ENCODE measurements at regions not wholly inside any gene's neighbourhood (a gene's known extent, or its start where the extent isn't known, plus 50 kb on each side); places are given as distances from the start of the nearest gene placed in this dataset.
A peak's percentile ranks its signal among the peaks of the same experiment; 100 is the strongest.
"Not testable (repeated sequence)": the region's sequence is repeated elsewhere in the genome, so short reads cannot be mapped to it uniquely, and the experiment has no call there.

DNA sequence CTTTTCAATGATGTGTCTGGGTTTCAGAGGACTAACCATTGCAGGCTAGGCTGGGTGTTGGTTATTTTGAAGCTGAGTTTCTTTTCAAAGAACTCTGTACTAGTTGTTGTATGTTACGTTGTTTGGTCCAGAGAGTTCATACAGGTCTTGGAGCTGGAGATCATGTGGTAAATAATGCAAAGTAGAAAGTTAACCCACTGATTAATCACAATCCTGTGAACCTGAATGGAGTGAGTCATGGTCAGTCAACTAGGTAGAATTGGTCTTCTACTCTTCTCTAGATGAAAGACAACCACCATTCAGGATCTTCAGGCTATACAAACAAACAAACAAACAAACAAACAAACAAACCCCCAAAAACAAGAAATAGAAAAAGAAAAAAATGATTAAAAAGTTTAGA, 388.9 kb upstream of the ACTBL2 start:
- no peak for DNase-seq

DNA sequence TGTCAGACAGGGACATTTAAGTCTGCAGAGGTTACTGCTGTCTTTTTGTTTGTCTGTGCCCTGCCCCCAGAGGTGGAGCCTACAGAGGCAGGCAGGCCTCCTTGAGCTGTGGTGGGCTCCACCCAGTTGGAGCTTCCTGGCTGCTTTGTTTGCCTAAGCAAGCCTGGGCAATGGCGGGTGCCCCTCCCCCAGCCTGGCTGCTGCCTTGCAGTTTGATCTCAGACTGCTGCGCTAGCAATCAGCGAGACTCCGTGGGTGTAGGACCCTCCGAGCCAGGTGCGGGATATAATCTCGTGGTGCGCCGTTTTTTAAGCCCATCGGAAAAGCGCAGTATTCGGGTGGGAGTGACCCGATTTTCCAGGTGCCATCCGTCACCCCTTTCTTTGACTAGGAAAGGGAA, 387.7 kb upstream of the ACTBL2 start:
- DNase-seq: not testable (repeated sequence)

DNA sequence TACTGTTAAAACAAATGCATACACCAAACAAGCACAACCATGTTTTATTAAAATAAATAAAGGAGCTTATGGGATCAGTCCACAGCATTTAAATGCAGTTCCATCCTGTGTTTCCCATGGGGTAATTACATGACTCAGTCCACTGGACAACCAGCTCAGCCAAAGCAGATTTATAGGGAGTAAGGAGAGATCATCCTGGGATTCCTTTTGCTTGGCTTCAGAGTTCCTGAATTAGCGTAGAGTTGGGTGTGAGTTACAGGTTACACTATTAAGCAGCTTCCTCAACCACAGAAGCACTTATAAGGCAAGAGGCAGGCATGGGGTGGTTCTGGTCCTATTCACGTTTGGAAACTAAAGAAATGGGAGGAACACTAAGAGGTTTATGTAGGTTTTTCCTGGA, 381.1 kb upstream of the ACTBL2 start:
- DNase-seq: peak; percentile 79

DNA sequence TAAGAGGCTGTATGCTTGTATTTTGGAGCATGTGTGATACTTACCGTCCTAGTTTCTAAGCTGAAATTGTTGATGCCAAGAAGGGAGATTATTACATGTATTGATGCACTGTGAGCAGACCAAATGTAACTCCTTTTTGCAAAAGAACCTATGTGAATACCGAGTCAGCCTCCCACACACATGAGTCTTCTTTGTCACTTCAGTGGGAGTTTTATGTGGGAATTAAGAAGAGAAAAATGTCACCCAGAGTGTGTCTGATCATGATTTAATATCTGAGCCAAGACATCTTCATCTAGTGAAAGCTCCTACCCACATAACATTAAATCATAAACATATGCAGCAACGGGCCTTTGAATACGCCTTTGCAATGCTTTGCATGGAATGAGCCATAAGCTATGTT, 380.3 kb upstream of the ACTBL2 start:
- DNase-seq: peak; percentile 79

DNA sequence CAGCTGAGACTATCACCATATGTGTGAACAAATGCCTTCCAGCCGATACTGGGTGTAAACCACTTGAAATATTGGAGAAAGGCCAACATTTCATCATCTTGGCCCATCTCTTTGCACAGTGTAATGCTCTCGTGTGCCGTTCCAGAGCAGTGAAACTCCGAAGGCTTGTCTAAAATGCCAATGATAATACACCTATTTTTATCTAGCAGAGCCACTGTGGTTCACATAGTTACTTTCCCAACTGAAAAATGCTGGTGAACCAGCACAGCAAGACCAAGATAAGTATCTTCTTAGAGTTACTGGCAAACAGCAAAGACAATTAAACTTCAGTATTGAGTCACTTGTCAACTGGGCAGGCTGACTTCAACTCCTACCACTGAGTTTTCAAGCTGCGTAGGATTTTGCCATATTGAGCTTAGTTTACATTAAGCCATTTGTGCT, 379.9 kb upstream of the ACTBL2 start:
- peak; percentile 72 for DNase-seq

GRCh38 chr5:57859626-57860025, 377.0 kb upstream of the ACTBL2 start:
- DNase-seq: no peak

DNA sequence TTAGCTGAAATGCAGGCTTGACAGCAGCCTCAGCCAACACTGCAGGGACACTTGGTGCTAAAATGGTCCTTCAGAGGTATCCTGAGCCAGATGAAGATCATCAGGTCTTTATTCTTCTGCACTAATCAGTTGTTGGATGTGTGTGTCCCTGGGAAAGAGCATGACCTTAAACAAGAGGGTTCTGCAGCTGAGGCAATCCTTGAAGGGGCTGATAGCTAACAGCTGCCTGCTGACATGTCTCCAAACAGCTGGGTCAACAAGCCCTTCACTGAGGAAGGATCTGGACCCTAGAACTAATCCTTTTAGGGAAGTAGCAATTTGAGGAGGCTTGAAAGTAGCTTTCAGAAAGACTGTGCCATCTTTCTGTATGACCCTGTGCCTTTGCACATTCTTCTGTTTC, 376.3 kb upstream of the ACTBL2 start:
- no peak for DNase-seq

GRCh38 chr5:57857696-57858095, 375.1 kb upstream of the ACTBL2 start:
- DNase-seq: no peak

GRCh38 chr5:57855831-57856230, 373.2 kb upstream of the ACTBL2 start:
- no peak for DNase-seq

DNA sequence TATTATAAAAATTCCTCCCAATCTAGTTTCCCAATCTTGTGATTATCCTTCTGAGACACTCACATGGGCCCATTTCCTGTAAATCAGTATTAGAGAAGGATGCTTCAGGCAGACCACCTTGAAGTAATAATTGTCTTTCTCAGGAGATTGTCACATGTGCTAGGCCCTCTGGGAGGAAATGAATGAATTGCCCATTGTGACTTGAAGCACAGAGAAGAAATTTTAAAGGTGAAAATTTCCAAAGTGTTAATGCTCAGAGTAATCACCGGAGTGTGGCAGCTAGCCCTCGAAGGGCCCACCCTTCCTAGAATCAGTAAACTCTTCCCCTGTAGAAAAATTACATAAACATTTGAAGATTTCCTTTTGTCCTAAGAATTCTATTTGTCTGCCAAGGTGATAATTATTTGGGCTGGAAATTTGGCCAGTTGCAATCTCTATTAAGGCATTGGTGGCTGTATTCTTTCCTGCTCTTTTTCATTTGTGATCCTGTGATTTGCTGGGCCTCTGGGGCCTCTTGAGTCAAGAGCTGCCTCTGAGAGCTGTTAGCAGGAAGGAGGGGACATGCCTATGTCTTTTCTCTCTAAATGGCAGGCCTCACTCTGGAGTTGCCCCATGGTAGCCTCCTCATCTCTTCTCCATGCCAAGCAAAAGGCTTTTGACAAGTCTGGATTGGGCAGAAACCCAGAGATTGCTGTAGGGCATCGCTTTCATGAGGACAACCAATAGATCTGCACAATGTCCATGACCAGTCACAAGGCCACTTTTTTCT, 371.5 kb upstream of the ACTBL2 start:
- DNase-seq: no peak

DNA sequence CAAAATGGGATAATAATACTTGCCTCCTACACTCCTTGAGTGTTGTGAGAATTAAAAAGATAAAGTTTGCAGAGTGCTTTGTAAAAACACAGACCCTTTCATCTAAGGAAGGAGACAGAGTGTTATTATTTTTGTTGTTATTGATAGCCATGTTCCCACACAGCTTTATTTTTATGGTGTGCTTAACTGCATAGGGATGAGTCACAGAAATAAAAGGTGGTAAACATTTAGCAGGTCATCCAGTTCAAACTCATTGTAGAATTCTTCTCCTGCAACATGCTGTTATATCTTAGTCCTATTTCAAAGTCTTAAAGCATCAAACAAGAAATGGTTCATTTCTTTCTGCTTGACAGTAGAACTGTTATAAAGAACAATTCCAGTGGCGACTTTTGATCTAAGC, 367.5 kb upstream of the ACTBL2 start:
- DNase-seq: no peak

GRCh38 chr5:57845025-57845424, 362.4 kb upstream of the ACTBL2 start:
- DNase-seq: no peak

DNA sequence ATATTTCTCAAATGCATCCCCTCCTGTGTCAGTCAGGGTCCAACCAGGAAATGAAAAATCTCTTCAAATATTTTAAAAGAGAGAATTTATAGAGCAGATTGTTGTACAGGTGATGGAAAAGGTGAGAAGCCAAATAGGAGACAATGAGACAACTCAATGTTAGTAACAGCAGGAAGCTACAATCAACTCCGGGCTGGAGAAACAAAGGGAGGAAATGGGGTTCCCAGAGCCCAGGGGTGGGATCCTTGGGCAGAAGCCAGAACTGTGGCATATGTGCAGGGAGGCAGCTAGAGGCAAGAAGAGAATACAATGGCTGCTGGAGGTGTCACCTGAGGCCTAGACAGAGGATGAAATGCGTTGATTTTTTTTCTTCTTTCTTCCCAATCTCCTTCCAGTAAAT, 361.8 kb upstream of the ACTBL2 start:
- DNase-seq: no peak

- no peak for DNase-seq
Observed at GRCh38 chr5:57843059-57843367, 360.4 kb upstream of the ACTBL2 start.

DNA sequence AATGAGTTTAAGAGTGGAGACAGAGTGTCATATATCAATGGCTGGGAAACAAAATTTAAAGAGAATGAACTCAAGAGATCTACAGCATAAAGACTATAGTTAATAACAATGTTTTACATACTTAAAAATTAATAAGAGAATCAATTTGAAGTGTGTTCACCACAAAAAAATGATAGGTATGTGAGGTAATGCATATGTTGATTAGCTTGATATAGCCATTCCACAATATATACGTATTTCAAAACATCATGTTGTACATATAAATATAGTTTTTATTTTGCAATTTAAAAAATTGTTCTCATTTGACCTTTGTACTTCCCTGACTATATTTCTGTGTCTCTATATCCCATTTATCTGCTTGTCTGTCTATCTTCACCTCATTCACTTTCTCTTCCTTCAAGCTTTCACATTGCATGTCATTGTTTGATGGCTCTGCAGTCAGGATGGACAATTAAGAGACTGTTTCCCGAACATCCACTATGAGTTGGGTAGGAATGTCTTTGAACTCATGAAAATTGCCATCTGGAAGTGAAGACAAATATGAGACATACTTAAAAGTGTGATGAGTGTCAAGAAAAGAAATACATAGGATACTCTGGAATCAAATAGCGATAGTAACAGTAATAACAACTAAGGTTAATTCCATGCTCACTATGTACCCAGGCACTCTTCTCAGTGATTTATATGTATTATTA, 359.9 kb upstream of the ACTBL2 start:
- DNase-seq: no peak

GRCh38 chr5:57841676-57842363, 359.2 kb upstream of the ACTBL2 start:
- DNase-seq: peak; percentile 98

DNA sequence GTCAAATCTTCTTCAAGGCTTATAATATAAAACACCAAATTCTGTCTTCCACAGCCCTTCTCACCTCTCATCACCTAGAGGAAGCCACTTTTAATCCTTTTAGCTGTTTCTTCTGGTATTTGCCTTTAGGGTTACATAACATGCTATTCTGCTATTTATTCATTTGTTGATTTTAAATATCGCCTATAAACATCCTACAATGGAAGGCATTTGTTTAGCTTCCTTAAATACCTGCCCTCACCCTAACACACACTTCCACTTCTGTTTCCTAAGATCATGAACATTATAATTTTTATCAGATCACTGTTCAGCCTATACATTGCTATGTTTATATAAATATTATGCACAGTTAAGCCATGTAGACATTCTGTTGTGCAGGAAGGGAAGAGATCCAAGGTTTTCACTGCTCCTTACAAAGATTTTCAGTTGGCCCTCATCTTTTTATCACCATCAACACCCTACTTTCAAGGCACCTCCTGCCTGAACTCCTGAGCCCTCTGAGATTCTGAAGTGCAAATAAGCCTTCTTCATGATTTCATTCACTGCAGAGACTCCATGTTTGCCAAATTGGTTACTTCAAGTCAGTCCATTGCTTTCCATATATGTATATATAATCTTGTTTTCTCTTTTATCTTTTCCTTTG, 356.9 kb upstream of the ACTBL2 start:
- DNase-seq: no peak

GRCh38 chr5:57839025-57839424, 356.4 kb upstream of the ACTBL2 start:
- DNase-seq: no peak

DNA sequence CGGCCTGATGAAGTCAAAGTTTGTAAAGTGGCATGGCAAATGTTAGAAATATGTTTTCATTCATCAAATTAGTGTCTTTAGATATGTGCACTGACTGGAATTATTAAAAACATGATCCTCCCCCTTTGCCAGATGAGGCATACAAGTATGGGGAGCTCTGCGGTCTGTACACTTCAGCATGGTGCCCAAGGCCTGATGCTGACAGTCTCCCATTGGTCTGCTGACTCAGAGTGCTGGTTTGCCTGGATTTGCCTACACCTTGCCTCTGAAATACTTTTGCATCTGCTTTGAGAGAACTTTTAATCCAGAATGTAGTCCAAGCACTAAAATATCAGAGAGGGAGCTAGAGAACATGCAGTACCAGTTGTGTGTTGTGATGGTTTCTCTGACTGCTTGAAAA, 354.3 kb upstream of the ACTBL2 start:
- peak; percentile 39 for DNase-seq

DNA sequence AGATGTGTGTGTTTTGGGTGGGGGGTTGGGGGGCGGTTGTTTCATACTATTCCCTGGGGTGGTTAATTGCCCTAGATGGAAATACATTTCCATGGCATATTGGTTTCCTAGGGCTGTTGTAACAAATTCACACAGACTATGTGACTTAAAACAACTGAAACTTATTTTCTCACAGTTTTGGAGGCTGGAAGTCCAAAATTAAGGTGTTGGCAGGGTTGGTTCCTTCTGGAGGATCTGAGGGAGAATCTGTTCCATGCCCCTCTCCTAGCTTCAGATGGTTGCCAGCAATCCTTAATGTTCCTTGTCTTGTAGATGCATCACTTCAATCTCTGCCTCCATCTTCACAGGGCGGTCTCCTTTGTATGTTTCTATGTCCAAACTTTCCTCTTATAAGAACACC, 353.7 kb upstream of the ACTBL2 start:
- DNase-seq: no peak

GRCh38 chr5:57834829-57835608, 352.4 kb upstream of the ACTBL2 start:
- DNase-seq: peak; percentile 62

- DNase-seq: no peak
Observed at GRCh38 chr5:57833489-57833888, 350.9 kb upstream of the ACTBL2 start.

- DNase-seq: no peak
Observed at GRCh38 chr5:57832875-57833274, 350.3 kb upstream of the ACTBL2 start.

All from fibroblast of skin of abdomen (primary cell).